ENCODE measurements at regions not wholly inside any gene's neighbourhood (a gene's known extent, or its start where the extent isn't known, plus 50 kb on each side); places are given as distances from the start of the nearest gene placed in this dataset.

- TF ChIP-seq MXI1 (IDR thresholded peaks at IDR 0.05; ENCODE audit: borderline replicate concordance, low read depth, low read length), result no peak
Measured at GRCh38 chr5:17989567-17990563, 355.6 kb downstream of the TAF11L14 start (continued).

- in situ Hi-C loops (cut with MboI; ENCODE audit: low sequenced_read_pairs) (no loop called here), dilution Hi-C loops (cut with HindIII; ENCODE audit: low sequenced_read_pairs, unreplicated experiment) (no loop called here), intact Hi-C loops (cut with micrococcal nuclease) (no loop called here)
- Histone ChIP-seq H3K4me2 (ENCODE audit: low read depth, low read length) (no peak overlapping the region), H4K5ac (ENCODE audit: low read depth, low read length) (no peak overlapping the region), H3K56ac (ENCODE audit: extremely low read depth, insufficient read depth, low read length) (no peak overlapping the region), H2AK5ac (ENCODE audit: low read depth, low read length) (no peak overlapping the region), H3K9me1 (ENCODE audit: insufficient read depth, low read length) (no peaks in the 10 kb centered on the region), H3K18ac (ENCODE audit: low read depth, low read length) (no peak overlapping the region), H3K4me3 (ENCODE audit: insufficient read depth, low read depth, low read length) (no peak overlapping the region), H3K79me1 (ENCODE audit: low read depth in 1 of 2, low read length in 2 of 2) (no peaks in the 10 kb centered on the region), H2BK5ac (ENCODE audit: low read depth, low read length, poor library complexity, severe bottlenecking) (no peak overlapping the region), H3K27ac (ENCODE audit: insufficient read depth, low read length) (no peak overlapping the region), H2BK20ac (ENCODE audit: low read depth, low read length) (no peak overlapping the region), H4K20me1 (ENCODE audit: insufficient read depth, low read length) (no peaks in the 10 kb centered on the region), H2BK15ac (ENCODE audit: low read depth, low read length) (no peak overlapping the region), H2AFZ (replicated peaks; ENCODE audit: low read length, poor library complexity) (no peak overlapping the region), H2AK9ac (replicated peaks; ENCODE audit: low read depth, low read length, poor library complexity) (no peak overlapping the region), H3K23ac (ENCODE audit: low read depth, low read length) (no peak overlapping the region), H2BK120ac (ENCODE audit: low read depth, low read length) (no peak overlapping the region), H4K8ac (ENCODE audit: low read depth in 2 of 2, low read length in 2 of 2) (no peak overlapping the region), H3K14ac (replicated peaks; ENCODE audit: low read depth, low read length) (no peak overlapping the region), H3K36me3 (ENCODE audit: control insufficient read depth, insufficient read depth, low read length) (no peaks in the 10 kb centered on the region), H3K9ac (ENCODE audit: low read depth, low read length) (no peak overlapping the region), H3K9me3 (ENCODE audit: control insufficient read depth, insufficient read depth, low read length) (no peaks in the 10 kb centered on the region), H4K91ac (ENCODE audit: insufficient read depth, low read depth, low read length) (no peak overlapping the region), H3K4ac (ENCODE audit: low read depth, low read length) (no peak overlapping the region), H3K27me3 (ENCODE audit: control insufficient read depth, insufficient read depth, low read length) (no peaks in the 10 kb centered on the region), H3K4me1 (ENCODE audit: control insufficient read depth, insufficient read depth, low read length) (no peaks in the 10 kb centered on the region)
- TF ChIP-seq, protein P1, sequence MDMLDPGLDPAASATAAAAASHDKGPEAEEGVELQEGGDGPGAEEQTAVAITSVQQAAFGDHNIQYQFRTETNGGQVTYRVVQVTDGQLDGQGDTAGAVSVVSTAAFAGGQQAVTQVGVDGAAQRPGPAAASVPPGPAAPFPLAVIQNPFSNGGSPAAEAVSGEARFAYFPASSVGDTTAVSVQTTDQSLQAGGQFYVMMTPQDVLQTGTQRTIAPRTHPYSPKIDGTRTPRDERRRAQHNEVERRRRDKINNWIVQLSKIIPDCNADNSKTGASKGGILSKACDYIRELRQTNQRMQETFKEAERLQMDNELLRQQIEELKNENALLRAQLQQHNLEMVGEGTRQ (IDR thresholded peaks at IDR 0.05; ENCODE audit: low read depth, low read length), result no peak
- TF ChIP-seq, protein P2, sequence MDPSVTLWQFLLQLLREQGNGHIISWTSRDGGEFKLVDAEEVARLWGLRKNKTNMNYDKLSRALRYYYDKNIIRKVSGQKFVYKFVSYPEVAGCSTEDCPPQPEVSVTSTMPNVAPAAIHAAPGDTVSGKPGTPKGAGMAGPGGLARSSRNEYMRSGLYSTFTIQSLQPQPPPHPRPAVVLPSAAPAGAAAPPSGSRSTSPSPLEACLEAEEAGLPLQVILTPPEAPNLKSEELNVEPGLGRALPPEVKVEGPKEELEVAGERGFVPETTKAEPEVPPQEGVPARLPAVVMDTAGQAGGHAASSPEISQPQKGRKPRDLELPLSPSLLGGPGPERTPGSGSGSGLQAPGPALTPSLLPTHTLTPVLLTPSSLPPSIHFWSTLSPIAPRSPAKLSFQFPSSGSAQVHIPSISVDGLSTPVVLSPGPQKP (IDR thresholded peaks at IDR 0.05; ENCODE audit: borderline replicate concordance, low read depth, low read length), result no peak
- no peak for TF ChIP-seq POLR2A (IDR thresholded peaks at IDR 0.05; ENCODE audit: low read depth, low read length)
- TF ChIP-seq RAD21 (IDR thresholded peaks at IDR 0.05; ENCODE audit: low read length), result no peak
- TF ChIP-seq FOS (IDR thresholded peaks at IDR 0.05; ENCODE audit: low read depth, low read length), result no peak
- TF ChIP-seq CEBPB (IDR thresholded peaks at IDR 0.05; ENCODE audit: low read depth, low read length), result no peak
- no peak for TF ChIP-seq MAZ (IDR thresholded peaks at IDR 0.05; ENCODE audit: borderline replicate concordance, low read depth, low read length)
- TF ChIP-seq BHLHE40 (IDR thresholded peaks at IDR 0.05; ENCODE audit: low read depth, low read length), result no peak
- WGBS, 2 experiments (ENCODE audit: extremely low coverage in 2 of 2, insufficient read length in 1 of 2), result no CpG with 5 or more reads among the region's 2 CpGs
- CTCF ChIA-PET, result no interaction called here
- BruUV-seq (replicated peaks), result no TSS peak
- DNase-seq, result no peak
- ATAC-seq (ENCODE audit: low read depth), result no peak
- POLR2A ChIA-PET (ENCODE audit: unreplicated experiment), result no interaction called here
Measured at GRCh38 chr5:17991775-17992174, 357.5 kb downstream of the TAF11L14 start.

Data from IMR-90 (cell line).